ENCODE measurements at regions not wholly inside any gene's neighbourhood (a gene's known extent, or its start where the extent isn't known, plus 50 kb on each side); places are given as distances from the start of the nearest gene placed in this dataset.

- DNase-seq (ENCODE audit: low read depth) = no peak
- Histone ChIP-seq H3K27me3 (ENCODE audit: control insufficient read depth, insufficient read depth, low read length) (no peaks in the 10 kb centered on the region), H3K4me3 (ENCODE audit: low read depth, low read length) (no peak overlapping the region), H3K36me3 (ENCODE audit: control insufficient read depth, insufficient read depth, low read length) (no peaks in the 10 kb centered on the region)
- TF ChIP-seq, protein P1, sequence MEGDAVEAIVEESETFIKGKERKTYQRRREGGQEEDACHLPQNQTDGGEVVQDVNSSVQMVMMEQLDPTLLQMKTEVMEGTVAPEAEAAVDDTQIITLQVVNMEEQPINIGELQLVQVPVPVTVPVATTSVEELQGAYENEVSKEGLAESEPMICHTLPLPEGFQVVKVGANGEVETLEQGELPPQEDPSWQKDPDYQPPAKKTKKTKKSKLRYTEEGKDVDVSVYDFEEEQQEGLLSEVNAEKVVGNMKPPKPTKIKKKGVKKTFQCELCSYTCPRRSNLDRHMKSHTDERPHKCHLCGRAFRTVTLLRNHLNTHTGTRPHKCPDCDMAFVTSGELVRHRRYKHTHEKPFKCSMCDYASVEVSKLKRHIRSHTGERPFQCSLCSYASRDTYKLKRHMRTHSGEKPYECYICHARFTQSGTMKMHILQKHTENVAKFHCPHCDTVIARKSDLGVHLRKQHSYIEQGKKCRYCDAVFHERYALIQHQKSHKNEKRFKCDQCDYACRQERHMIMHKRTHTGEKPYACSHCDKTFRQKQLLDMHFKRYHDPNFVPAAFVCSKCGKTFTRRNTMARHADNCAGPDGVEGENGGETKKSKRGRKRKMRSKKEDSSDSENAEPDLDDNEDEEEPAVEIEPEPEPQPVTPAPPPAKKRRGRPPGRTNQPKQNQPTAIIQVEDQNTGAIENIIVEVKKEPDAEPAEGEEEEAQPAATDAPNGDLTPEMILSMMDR (IDR thresholded peaks at IDR 0.05; ENCODE audit: insufficient read depth, low read length, poor library complexity, severe bottlenecking) = no peak
Observed at GRCh38 chr18:39863916-39864315, 2091.1 kb upstream of the PIK3C3 start.

DNA sequence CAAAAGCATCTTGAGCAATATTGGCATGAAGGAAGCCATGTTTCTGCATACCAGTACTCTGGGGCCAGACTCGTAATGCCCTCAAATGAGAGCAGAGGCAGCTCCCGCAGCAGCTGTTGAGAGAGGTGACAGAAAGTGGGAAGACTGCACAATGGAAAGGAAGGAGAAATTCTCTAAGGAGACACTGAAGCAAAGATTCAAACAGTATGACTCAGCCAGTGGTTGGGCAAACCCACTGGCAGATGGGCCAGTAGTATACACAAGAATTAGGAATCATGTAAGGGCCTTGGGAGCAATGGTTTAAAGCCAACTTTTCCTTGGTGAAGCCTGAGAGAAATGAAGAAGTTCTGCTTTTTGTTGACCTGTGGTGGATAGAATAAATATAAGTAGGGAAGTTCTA is 2092.7 kb upstream of the PIK3C3 start:
- no peak for DNase-seq (ENCODE audit: low read depth)
- TF ChIP-seq, protein P1 (IDR thresholded peaks at IDR 0.05; ENCODE audit: insufficient read depth, low read length, poor library complexity, severe bottlenecking) = no peak

GRCh38 chr18:39854291-39854690 is 2100.7 kb upstream of the PIK3C3 start:
- no peak for DNase-seq (ENCODE audit: low read depth)
- Histone ChIP-seq H3K4me3 (ENCODE audit: low read depth, low read length) (no peak overlapping the region), H3K36me3 (ENCODE audit: control insufficient read depth, insufficient read depth, low read length) (no peaks in the 10 kb centered on the region), H3K27me3 (ENCODE audit: control insufficient read depth, insufficient read depth, low read length) (no peaks in the 10 kb centered on the region)
- TF ChIP-seq, protein P1 (IDR thresholded peaks at IDR 0.05; ENCODE audit: insufficient read depth, low read length, poor library complexity, severe bottlenecking) = no peak

More for the DNA sequence above, 2092.7 kb upstream of the PIK3C3 start:
- H3K36me3 ChIP-seq (ENCODE audit: control insufficient read depth, insufficient read depth, low read length) = no peaks in the 10 kb centered on the region
- H3K4me3 ChIP-seq (ENCODE audit: low read depth, low read length) = no peak overlapping the region
- no peaks in the 10 kb centered on the region for H3K27me3 ChIP-seq (ENCODE audit: control insufficient read depth, insufficient read depth, low read length)

- no peak overlapping the region for H3K4me3 ChIP-seq (ENCODE audit: low read depth, low read length)
- TF ChIP-seq, protein P1 (IDR thresholded peaks at IDR 0.05; ENCODE audit: insufficient read depth, low read length, poor library complexity, severe bottlenecking) = no peak
- no peaks in the 10 kb centered on the region for H3K27me3 ChIP-seq (ENCODE audit: control insufficient read depth, insufficient read depth, low read length)
- DNase-seq (ENCODE audit: low read depth) = no peak
- H3K36me3 ChIP-seq (ENCODE audit: control insufficient read depth, insufficient read depth, low read length) = no peaks in the 10 kb centered on the region
Observed at GRCh38 chr18:39846265-39846664, 2108.8 kb upstream of the PIK3C3 start.

DNA sequence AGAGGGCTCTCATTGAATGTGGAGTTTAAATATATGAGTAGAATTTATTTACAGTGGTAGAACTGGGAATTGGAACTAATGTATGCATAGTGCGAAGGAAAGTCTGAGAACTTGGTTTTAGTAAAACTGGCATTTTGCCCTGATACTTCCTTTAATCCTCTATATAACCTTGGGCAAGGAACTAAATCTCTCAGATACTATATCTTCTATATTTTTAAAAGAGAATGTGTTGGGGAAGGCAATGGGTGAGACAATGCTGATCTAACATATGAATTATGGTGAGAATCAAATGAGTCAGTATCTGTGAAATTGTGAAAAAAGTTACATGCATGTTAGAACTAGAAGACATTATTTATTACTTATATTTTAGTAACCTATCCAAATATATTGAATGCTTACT is 2109.4 kb upstream of the PIK3C3 start:
- Histone ChIP-seq H3K36me3 (ENCODE audit: control insufficient read depth, insufficient read depth, low read length) (no peaks in the 10 kb centered on the region), H3K27me3 (ENCODE audit: control insufficient read depth, insufficient read depth, low read length) (no peaks in the 10 kb centered on the region), H3K4me3 (ENCODE audit: low read depth, low read length) (no peak overlapping the region)
- DNase-seq (ENCODE audit: low read depth) = no peak
- TF ChIP-seq, protein P1 (IDR thresholded peaks at IDR 0.05; ENCODE audit: insufficient read depth, low read length, poor library complexity, severe bottlenecking) = no peak

GRCh38 chr18:39845106-39845505 is 2109.9 kb upstream of the PIK3C3 start:
- H3K27me3 ChIP-seq (ENCODE audit: control insufficient read depth, insufficient read depth, low read length) = no peaks in the 10 kb centered on the region
- DNase-seq (ENCODE audit: low read depth) = no peak
- H3K4me3 ChIP-seq (ENCODE audit: low read depth, low read length) = no peak overlapping the region
- H3K36me3 ChIP-seq (ENCODE audit: control insufficient read depth, insufficient read depth, low read length) = no peaks in the 10 kb centered on the region
- TF ChIP-seq, protein P1 (IDR thresholded peaks at IDR 0.05; ENCODE audit: insufficient read depth, low read length, poor library complexity, severe bottlenecking) = no peak

All from kidney epithelial cell (primary cell).